Natural killer cell (primary cell): ENCODE measurements at regions not wholly inside any gene's neighbourhood (a gene's known extent, or its start where the extent isn't known, plus 50 kb on each side); places are given as distances from the start of the nearest gene placed in this dataset.

Source experiments
- ATAC-seq, 3 donors: fragments of 150-1000 bp in 2 of 3; fragments of 200-7000 bp in 1 of 3; cut with Tn5 transposase; 1 replicate in 1 of 3; 2 replicates in 2 of 3; pipeline ENCODE4 v1.10.0; 2021; ENCODE audit warnings: mild to moderate bottlenecking in 2 of 3, moderate library complexity in 2 of 3
- DNase-seq, 2 donors: peaks; one replicate each; pipeline versions ENCODE4 v3.0.0 to v3.0.0-alpha.2; 2013 to 2021; ENCODE audit warnings: mixed read lengths in 1 of 2
- H3K27ac ChIP-seq: one replicate; pipeline ENCODE4 v1.5.1; 2013; ENCODE audit warnings: mild to moderate bottlenecking, low read length
- H3K27me3 ChIP-seq: one replicate; pipeline ENCODE4 v1.6.1; 2013; ENCODE audit warnings: low read length; ENCODE audit not compliant: control insufficient read depth, insufficient read depth
- H3K36me3 ChIP-seq: one replicate; pipeline ENCODE4 v1.6.1; 2013; ENCODE audit warnings: low read length; ENCODE audit not compliant: control insufficient read depth, insufficient read depth
- H3K4me1 ChIP-seq: one replicate; pipeline ENCODE4 v1.6.1; 2013; ENCODE audit warnings: low read length; ENCODE audit not compliant: control insufficient read depth, insufficient read depth
- H3K4me3 ChIP-seq: one replicate; pipeline ENCODE4 v1.5.1; 2013; ENCODE audit warnings: low read length
- H3K9me3 ChIP-seq: one replicate; pipeline ENCODE4 v1.6.1; 2013; ENCODE audit warnings: low read length; ENCODE audit not compliant: control insufficient read depth, insufficient read depth
- H3K27ac Mint-ChIP-seq, 2 donors: one replicate each; pipeline ENCODE4 v1.8.0; 2022; ENCODE audit warnings: mild to moderate bottlenecking in 2 of 2, mixed read lengths in 2 of 2, moderate library complexity in 1 of 2
- H3K27me3 Mint-ChIP-seq, 2 donors: one replicate each; pipeline ENCODE4 v1.8.0; 2022; ENCODE audit warnings: low read depth in 2 of 2, mixed read lengths in 2 of 2
- H3K36me3 Mint-ChIP-seq: one replicate; pipeline ENCODE4 v1.8.0; 2022; ENCODE audit warnings: mixed read lengths
- H3K4me1 Mint-ChIP-seq, 2 donors: one replicate each; pipeline ENCODE4 v1.8.0; 2022; ENCODE audit warnings: mixed read lengths in 2 of 2
- H3K4me3 Mint-ChIP-seq: one replicate; pipeline ENCODE4 v1.8.0; 2022; ENCODE audit warnings: mild to moderate bottlenecking, moderate library complexity, mixed read lengths
- H3K9me3 Mint-ChIP-seq, 2 donors: one replicate each; pipeline ENCODE4 v1.8.0; 2022; ENCODE audit warnings: mixed read lengths in 2 of 2
- WGBS: methylation state at CpG from one replicate; pipeline ENCODE4 v1.1.7; 2013; ENCODE audit warnings: missing lambda C conversion rate; ENCODE audit not compliant: insufficient coverage; 5-methylcytosine and 5-hydroxymethylcytosine counted together
- intact Hi-C: fragments of 100-400 bp; cut with micrococcal nuclease; formaldehyde crosslinking; loops from one replicate; pipeline ENCODE4 v1.14.2; 2022
- TF ChIP-seq, protein P1 (sequence below): fragments of 200-600 bp; IDR thresholded peaks from one replicate; pipeline ENCODE4 v1.8.0; 2022; ENCODE audit warnings: antibody characterized with exemption

DNA sequence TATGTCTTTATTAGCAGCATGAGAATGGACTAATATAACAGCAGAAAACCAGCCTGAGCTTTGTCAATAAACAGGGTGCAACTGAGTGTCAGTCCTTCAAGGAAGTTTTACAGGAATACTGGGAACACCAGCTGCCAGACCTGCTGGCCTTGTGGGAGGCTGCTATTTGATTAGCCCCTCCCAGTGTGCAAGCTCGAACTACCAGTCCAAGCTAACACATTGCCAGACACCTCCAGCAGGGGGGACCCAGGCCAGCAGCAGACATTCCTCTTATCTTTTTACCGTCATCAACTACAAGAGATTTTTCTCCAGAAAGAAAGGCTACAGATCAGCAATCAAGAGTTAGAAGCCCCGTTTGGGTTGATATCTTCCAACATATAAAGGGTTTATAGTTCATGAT, 942.8 kb upstream of the TENM4 start:
- H3K27ac Mint-ChIP-seq = no peak overlapping the region
- 47% methylated on average over 2 of the region's 3 CpGs for WGBS
- no peak overlapping the region for H3K4me3 ChIP-seq
- ATAC-seq (no peak), DNase-seq (no peak)
- TF ChIP-seq, protein P1, sequence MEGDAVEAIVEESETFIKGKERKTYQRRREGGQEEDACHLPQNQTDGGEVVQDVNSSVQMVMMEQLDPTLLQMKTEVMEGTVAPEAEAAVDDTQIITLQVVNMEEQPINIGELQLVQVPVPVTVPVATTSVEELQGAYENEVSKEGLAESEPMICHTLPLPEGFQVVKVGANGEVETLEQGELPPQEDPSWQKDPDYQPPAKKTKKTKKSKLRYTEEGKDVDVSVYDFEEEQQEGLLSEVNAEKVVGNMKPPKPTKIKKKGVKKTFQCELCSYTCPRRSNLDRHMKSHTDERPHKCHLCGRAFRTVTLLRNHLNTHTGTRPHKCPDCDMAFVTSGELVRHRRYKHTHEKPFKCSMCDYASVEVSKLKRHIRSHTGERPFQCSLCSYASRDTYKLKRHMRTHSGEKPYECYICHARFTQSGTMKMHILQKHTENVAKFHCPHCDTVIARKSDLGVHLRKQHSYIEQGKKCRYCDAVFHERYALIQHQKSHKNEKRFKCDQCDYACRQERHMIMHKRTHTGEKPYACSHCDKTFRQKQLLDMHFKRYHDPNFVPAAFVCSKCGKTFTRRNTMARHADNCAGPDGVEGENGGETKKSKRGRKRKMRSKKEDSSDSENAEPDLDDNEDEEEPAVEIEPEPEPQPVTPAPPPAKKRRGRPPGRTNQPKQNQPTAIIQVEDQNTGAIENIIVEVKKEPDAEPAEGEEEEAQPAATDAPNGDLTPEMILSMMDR = no peak
- no peaks in the 10 kb centered on the region for H3K27me3 Mint-ChIP-seq
- H3K9me3 ChIP-seq = no peaks in the 10 kb centered on the region
- H3K36me3 Mint-ChIP-seq = no peaks in the 10 kb centered on the region
- no peaks in the 10 kb centered on the region for H3K4me1 ChIP-seq
- no peaks in the 10 kb centered on the region for H3K36me3 ChIP-seq
- intact Hi-C loops = no loop called here
- no peaks in the 10 kb centered on the region for H3K4me1 Mint-ChIP-seq
- no peak overlapping the region for H3K4me3 Mint-ChIP-seq
- no peak overlapping the region for H3K27ac ChIP-seq
- no peaks in the 10 kb centered on the region for H3K27me3 ChIP-seq
- H3K9me3 Mint-ChIP-seq = peaks cover 10 to 22% of the 10 kb centered on the region in 2 donors

DNA sequence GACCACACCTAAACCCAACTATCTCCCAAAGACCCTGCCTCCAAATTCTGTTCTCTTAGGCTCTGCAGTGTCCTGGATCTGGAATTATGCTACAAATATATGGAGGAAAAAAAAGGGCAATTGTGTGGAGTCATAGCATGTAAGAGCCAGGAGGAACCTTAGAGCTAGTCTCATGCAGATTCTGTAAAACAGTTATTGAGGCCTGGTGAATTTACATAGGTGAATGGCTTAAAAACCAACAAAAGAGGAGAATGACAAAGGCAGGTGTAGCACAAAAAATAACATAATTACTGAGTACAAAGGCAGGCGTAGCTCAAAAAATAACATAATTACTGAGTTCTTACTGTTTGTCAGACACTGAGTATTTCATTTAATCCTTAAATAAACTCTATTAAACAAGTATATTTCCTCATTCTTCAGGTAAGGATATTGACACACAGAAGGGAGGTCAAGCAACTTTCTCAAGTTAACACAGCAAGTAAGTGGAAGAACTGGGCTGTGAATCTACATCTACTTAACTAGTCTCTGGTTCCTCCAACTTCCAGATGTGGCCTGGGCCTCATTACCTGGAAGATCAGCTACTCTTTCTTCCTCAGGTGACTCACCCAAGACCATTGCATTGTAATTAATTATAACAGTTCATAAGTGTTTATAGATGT, 938.9 kb upstream of the TENM4 start:
- Mint-ChIP-seq H3K4me3 (no peak overlapping the region), H3K36me3 (no peaks in the 10 kb centered on the region), H3K9me3 (peaks cover 15 to 23% of the 10 kb centered on the region in 2 donors), H3K27ac (no peak overlapping the region), H3K4me1 (no peaks in the 10 kb centered on the region), H3K27me3 (no peaks in the 10 kb centered on the region)
- TF ChIP-seq, protein P1 = no peak
- WGBS = 67% methylated on average over 1 of the region's 1 CpG
- DNase-seq (no peak), ATAC-seq (no peak)
- no peaks in the 10 kb centered on the region for H3K27me3 ChIP-seq
- no peaks in the 10 kb centered on the region for H3K9me3 ChIP-seq
- intact Hi-C loops = no loop called here
- H3K4me1 ChIP-seq = no peaks in the 10 kb centered on the region
- no peak overlapping the region for H3K4me3 ChIP-seq
- no peak overlapping the region for H3K27ac ChIP-seq
- no peaks in the 10 kb centered on the region for H3K36me3 ChIP-seq

DNA sequence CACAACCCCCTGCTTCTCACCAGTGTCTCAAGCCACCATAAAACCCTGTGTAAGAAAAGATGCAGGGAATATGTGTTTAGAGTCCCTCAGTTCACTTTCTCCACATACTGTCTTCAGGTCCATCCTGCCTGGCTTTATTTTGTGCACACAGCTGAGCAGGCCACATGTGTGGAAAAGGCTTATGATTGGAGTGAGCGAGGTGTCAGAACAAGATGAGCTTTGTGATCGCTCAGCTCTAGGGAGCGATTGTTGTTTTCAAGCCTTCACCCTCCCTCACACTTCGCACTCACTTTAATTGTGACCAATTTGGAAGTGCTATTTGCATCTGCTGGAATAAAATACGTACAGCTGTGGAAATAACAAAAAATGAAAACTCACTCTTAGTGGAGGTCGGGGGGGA, 931.1 kb upstream of the TENM4 start:
- no peaks in the 10 kb centered on the region for H3K4me1 ChIP-seq
- ATAC-seq = no peak
- no peak overlapping the region for H3K4me3 ChIP-seq
- Mint-ChIP-seq H3K4me3 (no peak overlapping the region), H3K4me1 (no peaks in the 10 kb centered on the region), H3K27ac (no peak overlapping the region), H3K27me3 (no peaks in the 10 kb centered on the region), H3K9me3 (peaks cover 19 to 24% of the 10 kb centered on the region in 2 donors), H3K36me3 (no peaks in the 10 kb centered on the region)
- H3K9me3 ChIP-seq = no peaks in the 10 kb centered on the region
- DNase-seq = no peak
- intact Hi-C loops = no loop called here
- TF ChIP-seq, protein P1 = no peak
- no peaks in the 10 kb centered on the region for H3K27me3 ChIP-seq
- 86% methylated on average over 6 of the region's 6 CpGs for WGBS
- no peak overlapping the region for H3K27ac ChIP-seq
- H3K36me3 ChIP-seq = no peaks in the 10 kb centered on the region

DNA sequence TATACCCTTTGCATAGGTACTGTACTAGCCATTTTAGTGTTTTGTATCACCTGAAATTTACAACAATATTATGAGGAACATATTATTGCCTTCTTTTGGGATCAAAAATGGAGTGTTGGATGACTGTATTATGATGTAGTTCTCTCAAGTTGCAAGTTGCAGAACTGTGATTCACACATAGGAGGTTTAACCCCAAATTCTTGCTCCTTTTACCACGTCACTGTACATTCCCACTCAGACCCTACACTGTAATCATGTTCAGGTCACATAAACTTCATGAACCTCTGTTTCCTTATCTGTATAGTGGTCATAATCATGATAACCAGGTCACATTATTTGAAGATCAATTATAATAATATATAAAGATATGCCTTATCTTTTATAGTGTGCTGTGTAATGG, 925.1 kb upstream of the TENM4 start:
- Histone ChIP-seq H3K4me1 (no peaks in the 10 kb centered on the region), H3K4me3 (no peak overlapping the region), H3K9me3 (no peaks in the 10 kb centered on the region), H3K27me3 (no peaks in the 10 kb centered on the region), H3K27ac (no peak overlapping the region), H3K36me3 (no peaks in the 10 kb centered on the region)
- DNase-seq = no peak
- Mint-ChIP-seq H3K36me3 (peaks cover 6% of the 10 kb centered on the region), H3K4me3 (no peak overlapping the region), H3K27ac (no peak overlapping the region), H3K9me3 (peaks cover 4 to 16% of the 10 kb centered on the region in 2 donors), H3K27me3 (no peaks in the 10 kb centered on the region), H3K4me1 (no peaks in the 10 kb centered on the region)
- WGBS = 56% methylated on average over 1 of the region's 1 CpG
- intact Hi-C loops = no loop called here
- TF ChIP-seq, protein P1 = no peak
- ATAC-seq = no peak
